Adrenal gland (tissue), 5 donors: ENCODE measurements at regions not wholly inside any gene's neighbourhood (a gene's known extent, or its start where the extent isn't known, plus 50 kb on each side); places are given as distances from the start of the nearest gene placed in this dataset.

Experiments
- POLR2A ChIP-seq, 2 donors: fragments of 450-650 bp; IDR thresholded peaks; one replicate each; pipeline ENCODE4 v1.6.1; 2017; ENCODE audit warnings: antibody characterized with exemption in 2 of 2, mild to moderate bottlenecking in 2 of 2, moderate library complexity in 1 of 2
- TF ChIP-seq, protein P1 (sequence below), 6 experiments: fragments of 450-650 bp in 4 of 6; fragments of 200-600 bp in 2 of 6; sonication (generic) in 1 of 6; IDR thresholded peaks; 1 replicate in 5 of 6; 2 replicates in 1 of 6; pipeline versions ENCODE4 v1.5.1 to v1.8.0; 2016 to 2021; ENCODE audit warnings: antibody characterized with exemption in 6 of 6, mild to moderate bottlenecking in 2 of 6, moderate library complexity in 1 of 6
- donor health status: DM: no; HTN: no; CAD: no.

DNA sequence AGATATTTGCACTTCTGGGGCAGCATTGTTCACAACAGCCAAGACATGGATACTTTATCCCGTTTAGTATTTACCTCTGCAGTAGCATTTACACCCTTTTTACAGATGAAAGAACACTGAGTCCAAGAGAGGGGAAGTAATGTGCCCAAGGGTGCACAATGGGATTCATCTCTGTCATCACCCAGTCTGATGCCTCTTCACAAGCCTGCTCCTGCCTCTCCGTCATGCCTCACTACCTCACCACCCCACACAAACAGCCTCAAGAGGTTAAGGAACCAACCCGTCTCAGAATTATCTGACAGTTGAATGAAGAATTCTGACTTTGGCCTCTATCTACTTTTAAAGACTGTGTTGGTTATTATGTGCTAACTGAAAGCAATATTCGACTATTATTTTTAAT lies 368.4 kb downstream of the ATP23 start:
- TF ChIP-seq, protein P1, sequence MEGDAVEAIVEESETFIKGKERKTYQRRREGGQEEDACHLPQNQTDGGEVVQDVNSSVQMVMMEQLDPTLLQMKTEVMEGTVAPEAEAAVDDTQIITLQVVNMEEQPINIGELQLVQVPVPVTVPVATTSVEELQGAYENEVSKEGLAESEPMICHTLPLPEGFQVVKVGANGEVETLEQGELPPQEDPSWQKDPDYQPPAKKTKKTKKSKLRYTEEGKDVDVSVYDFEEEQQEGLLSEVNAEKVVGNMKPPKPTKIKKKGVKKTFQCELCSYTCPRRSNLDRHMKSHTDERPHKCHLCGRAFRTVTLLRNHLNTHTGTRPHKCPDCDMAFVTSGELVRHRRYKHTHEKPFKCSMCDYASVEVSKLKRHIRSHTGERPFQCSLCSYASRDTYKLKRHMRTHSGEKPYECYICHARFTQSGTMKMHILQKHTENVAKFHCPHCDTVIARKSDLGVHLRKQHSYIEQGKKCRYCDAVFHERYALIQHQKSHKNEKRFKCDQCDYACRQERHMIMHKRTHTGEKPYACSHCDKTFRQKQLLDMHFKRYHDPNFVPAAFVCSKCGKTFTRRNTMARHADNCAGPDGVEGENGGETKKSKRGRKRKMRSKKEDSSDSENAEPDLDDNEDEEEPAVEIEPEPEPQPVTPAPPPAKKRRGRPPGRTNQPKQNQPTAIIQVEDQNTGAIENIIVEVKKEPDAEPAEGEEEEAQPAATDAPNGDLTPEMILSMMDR (IDR thresholded peaks at IDR 0.05) = no peak
- TF ChIP-seq POLR2A (IDR thresholded peaks at IDR 0.05) = no peak
